ENCODE measurements at regions not wholly inside any gene's neighbourhood (a gene's known extent, or its start where the extent isn't known, plus 50 kb on each side); places are given as distances from the start of the nearest gene placed in this dataset.

GRCh38 chr4:81966676-81967075 lies 407.1 kb downstream of the HNRNPD start (continued):
- TF ChIP-seq POLR2A (IDR thresholded peaks at IDR 0.05; ENCODE audit: control extremely low read depth in 1 of 2, low read depth in 2 of 2, low read length in 2 of 2) = no peak

DNA sequence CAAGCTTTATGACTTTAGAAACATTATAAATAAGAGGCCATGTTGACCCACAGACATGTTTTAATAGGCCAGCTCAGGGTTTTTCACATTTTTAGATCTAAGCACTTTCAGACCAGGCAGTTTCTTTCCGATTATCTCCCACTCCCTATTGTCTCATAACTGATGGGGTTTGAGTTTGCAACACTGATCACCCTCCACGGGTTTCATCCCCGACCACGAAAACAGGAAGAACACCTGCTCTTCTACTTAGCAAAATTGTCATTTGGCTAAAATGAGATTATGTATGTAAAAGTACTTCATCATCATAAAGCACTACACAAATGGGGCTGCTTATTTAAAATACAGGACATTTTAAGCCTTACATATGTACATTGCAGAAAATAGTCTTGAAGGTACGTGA lies 407.9 kb downstream of the HNRNPD start:
- Histone ChIP-seq H4K8ac (ENCODE audit: extremely low read depth, insufficient read depth, low read length) (no peak overlapping the region), H3K14ac (ENCODE audit: insufficient read length) (no peak overlapping the region), H3K79me1 (ENCODE audit: low read depth, low read length) (no peaks in the 10 kb centered on the region), H4K20me1 (replicated peaks in 1 of 2; ENCODE audit: control insufficient read depth in 1 of 2, insufficient read depth in 2 of 2, low read length in 2 of 2) (no peaks in the 10 kb centered on the region), H3K79me2 (ENCODE audit: control insufficient read depth in 1 of 2, insufficient read depth in 2 of 2, low read length in 2 of 2) (no peaks in the 10 kb centered on the region), H3K23me2 (ENCODE audit: low read depth, low read length) (no peaks in the 10 kb centered on the region), H3K9ac (replicated peaks in 1 of 4; ENCODE audit: extremely low read depth in 1 of 4, low read depth in 3 of 4, low read length in 3 of 4) (no peak overlapping the region), H2BK15ac (ENCODE audit: low read length) (no peak overlapping the region), H3K9me3 (ENCODE audit: insufficient read depth in 2 of 2, low read depth in 1 of 2, low read length in 1 of 2) (no peaks in the 10 kb centered on the region), H3K4me1 (replicated peaks in 1 of 4; ENCODE audit: control insufficient read depth in 3 of 4, insufficient read depth in 4 of 4, low read length in 3 of 4) (peaks cover 0 to 3% (median 0%) of the 10 kb centered on the region in 4 experiments; a peak in 1 of 7 replicates), H3K36me3 (ENCODE audit: control insufficient read depth in 2 of 4, insufficient read depth in 4 of 4, low read length in 3 of 4) (no peaks in the 10 kb centered on the region), H3K27me3 (replicated peaks in 1 of 4; ENCODE audit: control insufficient read depth in 3 of 4, extremely low read depth in 1 of 4, insufficient read depth in 3 of 4, low read length in 3 of 4) (no peaks in the 10 kb centered on the region), H3K56ac (replicated peaks; ENCODE audit: insufficient read length, low read depth, low read length) (no peak overlapping the region), H4K91ac (replicated peaks; ENCODE audit: insufficient read length, low read length) (no peak overlapping the region), H2BK5ac (ENCODE audit: low read depth, low read length) (no peak overlapping the region), H2BK20ac (ENCODE audit: low read length) (no peak overlapping the region), H3K4me3 (ENCODE audit: extremely low read depth in 1 of 4, insufficient read depth in 2 of 4, low read depth in 3 of 4, low read length in 4 of 4) (no peak overlapping the region), H3K18ac (ENCODE audit: extremely low read depth, low read length) (no peak overlapping the region), H3K4me2 (ENCODE audit: insufficient read depth in 1 of 2, low read depth in 2 of 2, low read length in 2 of 2) (no peak overlapping the region), H2AK5ac (ENCODE audit: low read depth, low read length) (no peak overlapping the region), H2BK12ac (ENCODE audit: low read depth, low read length) (no peak overlapping the region), H2BK120ac (replicated peaks; ENCODE audit: low read depth, low read length) (no peak overlapping the region), H3K23ac (ENCODE audit: insufficient read length) (no peak overlapping the region), H3K27ac (ENCODE audit: low read depth, low read length) (no peak overlapping the region), H4K5ac (ENCODE audit: insufficient read length, low read depth, low read length) (no peak overlapping the region), H2AFZ (ENCODE audit: low read length) (no peak overlapping the region), H3K4ac (replicated peaks; ENCODE audit: insufficient read length, low read depth, low read length) (no peak overlapping the region)
- CTCF ChIA-PET (ENCODE audit: partially characterized antibody) = interaction anchor here (1.7 kb wide), 1 partner anchor 46 kb away, joined by 4 read pairs; no protein-coding TSS in a partner anchor
- FAIRE-seq (no peak), DNase-seq (ENCODE audit: low read depth in 1 of 2, low spot score in 2 of 2) (no peak)
- POLR2A ChIA-PET (ENCODE audit: partially characterized antibody) = no interaction called here
- TF ChIP-seq SIN3A (conservative IDR thresholded peaks at IDR 0.05 in 1 of 2, IDR thresholded peaks at IDR 0.05 in 1 of 2; ENCODE audit: low read depth in 1 of 2, low read length in 2 of 2) = no peak
- TF ChIP-seq POU5F1 (IDR thresholded peaks at IDR 0.05; ENCODE audit: low read depth, low read length) = no peak
- no peak for TF ChIP-seq EGR1 (IDR thresholded peaks at IDR 0.05; ENCODE audit: borderline replicate concordance, low read depth, low read length)
- TF ChIP-seq TBP (IDR thresholded peaks at IDR 0.05; ENCODE audit: low read depth, low read length) = no peak
- WGBS, 2 experiments (ENCODE audit: extremely low coverage in 1 of 2, insufficient coverage in 1 of 2, insufficient read length in 1 of 2, insufficient replicate concordance in 2 of 2, low coverage in 1 of 2, low lambda C conversion rate in 2 of 2, missing lambda C conversion rate in 1 of 2) = 89% methylated on average over 5 of the region's 5 CpGs; no CpG with 5 or more reads in 1 of the 2 experiments

All from H1 (cell line).